ENCODE measurements at regions not wholly inside any gene's neighbourhood (a gene's known extent, or its start where the extent isn't known, plus 50 kb on each side); places are given as distances from the start of the nearest gene placed in this dataset.
A peak's percentile ranks its signal among the peaks of the same experiment; 100 is the strongest.
"Not testable (repeated sequence)": the region's sequence is repeated elsewhere in the genome, so short reads cannot be mapped to it uniquely, and the experiment has no call there.

DNA sequence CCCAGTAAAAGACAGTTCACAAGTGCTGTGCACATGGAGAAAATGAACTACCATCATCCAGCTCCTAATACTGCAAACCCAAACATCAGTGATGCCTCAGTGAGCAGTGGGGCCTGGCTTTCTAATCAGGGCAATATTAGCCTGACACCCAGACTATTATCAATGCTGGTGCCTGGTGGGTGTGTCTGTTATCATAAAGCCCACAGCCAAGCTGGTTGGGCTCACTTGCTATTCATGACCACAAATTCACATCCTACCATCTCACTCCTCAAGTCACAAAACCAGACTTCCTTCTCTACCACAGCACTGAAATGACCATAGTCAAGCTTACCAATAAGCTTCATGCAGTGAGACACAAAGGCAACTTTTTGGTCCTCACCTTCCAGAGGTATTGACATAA is 180.8 kb upstream of the PLN start:
- DNase-seq (ENCODE audit: extremely low read depth in 1 of 11, low read depth in 9 of 11, low spot score in 4 of 11): no peak

DNA sequence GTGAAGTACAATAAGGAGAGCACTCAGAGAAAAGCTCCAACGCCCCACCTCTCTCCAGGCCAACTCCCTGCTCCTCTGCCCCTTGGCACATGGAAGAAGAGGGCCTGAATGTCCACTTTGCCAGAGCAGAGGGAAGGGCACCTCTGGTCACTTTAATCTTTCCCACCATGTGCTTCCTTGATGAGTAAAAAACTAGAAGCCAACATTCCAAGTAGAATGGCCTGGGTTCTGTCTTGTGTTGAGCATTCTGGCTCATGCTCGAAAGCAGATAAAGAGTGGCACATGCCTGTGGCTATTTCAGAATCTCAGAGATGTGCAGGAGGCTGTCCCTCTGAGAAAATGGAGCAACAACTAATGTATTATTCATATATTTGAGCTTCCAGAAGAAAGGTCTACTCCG is 177.4 kb upstream of the PLN start:
- no peak for DNase-seq (ENCODE audit: extremely low read depth in 1 of 11, low read depth in 9 of 11, low spot score in 4 of 11)

DNA sequence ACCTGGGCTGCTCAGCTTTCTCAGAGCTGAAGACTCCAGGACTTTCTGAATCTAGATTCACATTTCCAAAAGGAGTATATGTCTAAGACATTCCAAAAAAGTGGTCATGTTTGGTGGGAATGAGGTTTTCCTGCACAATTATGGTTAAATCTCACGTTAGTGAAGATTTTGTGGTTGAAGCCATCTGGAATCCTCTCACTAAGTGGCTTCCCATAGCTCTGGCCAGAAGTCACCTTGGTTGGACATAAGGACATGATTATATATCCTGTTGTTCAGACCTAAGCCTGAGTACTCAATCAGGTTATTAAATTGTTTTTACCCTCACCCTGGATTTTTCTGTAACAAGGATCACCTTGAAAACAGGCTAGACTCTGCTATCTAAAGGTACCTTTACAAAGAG is 176.1 kb upstream of the PLN start:
- DNase-seq (ENCODE audit: extremely low read depth in 1 of 11, low read depth in 9 of 11, low spot score in 4 of 11): no peak

DNA sequence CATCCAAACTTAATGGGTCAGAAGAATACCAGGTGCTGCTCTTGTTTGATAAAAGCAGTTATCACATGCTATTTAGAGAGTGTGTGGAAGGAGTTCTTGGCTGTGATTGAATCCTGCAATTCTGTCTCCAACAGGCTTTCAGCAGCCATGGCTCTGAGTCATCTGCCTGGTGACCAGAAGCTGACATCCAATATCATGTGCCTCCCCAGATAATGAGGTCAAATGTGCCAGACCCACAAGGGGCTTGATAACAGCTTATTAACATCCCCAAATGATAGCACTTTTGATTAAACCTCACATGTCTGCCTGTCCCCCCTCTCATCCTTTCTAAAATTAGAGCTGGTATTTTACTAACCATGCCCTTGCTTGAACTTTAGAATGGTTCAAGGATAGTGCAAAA is 175.7 kb upstream of the PLN start:
- no peak for DNase-seq (ENCODE audit: extremely low read depth in 1 of 11, low read depth in 9 of 11, low spot score in 4 of 11)

DNA sequence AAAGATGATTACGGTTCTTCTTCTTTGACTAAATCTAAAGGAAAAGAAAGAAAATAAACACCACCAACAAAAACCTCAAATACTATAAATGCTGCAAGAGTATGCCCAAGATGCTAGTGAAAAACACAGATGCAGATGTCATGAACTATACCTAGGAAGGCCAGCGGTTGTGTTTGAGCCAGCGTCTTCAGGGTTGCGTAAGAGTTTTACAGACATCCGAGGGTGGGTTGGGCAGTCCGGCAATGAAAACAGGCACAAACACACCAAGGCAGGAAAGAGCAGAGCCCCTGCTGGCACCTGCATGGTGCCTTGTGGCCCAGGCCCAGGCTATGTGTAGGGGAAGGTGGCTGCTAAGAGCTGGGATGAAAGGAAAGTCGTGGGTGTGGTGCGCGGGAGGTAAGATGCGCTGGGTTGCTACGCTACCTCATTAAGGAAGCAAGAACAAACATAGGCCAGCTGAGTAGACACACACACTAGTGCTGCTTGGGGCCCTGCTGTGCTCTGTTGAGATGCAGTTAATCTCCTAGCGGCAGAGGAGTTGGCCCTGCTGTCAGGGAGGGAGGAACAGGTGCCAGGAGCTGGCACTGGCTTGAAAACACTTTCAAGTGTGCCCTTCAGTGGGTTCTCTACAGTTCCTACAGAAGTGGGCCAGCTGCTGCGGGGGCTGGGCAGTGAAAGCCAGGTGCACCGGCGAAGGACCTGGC is 170.2 kb upstream of the PLN start:
- DNase-seq (ENCODE audit: extremely low read depth in 1 of 11, low read depth in 9 of 11, low spot score in 4 of 11): peak in 3 of 11 donors; percentile 2 to 14 (median 4)

DNA sequence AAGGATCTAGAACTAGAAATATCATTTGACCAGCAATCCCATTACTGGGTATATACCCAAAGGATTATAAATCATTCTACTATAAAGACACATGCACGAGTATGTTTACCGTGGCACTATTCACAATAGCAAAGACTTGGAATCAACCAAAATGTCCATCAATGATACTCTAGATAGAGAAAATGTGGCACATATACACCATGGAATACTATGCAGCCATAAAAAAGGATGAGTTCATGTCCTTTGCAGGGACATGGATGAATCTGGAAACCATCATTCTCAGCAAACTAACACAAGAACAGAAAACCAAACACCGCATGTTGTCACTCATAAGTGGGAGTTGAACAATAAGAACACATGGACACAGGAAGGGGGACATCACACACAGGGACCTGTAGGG is 167.5 kb upstream of the PLN start:
- DNase-seq (ENCODE audit: extremely low read depth in 1 of 11, low read depth in 9 of 11, low spot score in 4 of 11): not testable (repeated sequence)

DNA sequence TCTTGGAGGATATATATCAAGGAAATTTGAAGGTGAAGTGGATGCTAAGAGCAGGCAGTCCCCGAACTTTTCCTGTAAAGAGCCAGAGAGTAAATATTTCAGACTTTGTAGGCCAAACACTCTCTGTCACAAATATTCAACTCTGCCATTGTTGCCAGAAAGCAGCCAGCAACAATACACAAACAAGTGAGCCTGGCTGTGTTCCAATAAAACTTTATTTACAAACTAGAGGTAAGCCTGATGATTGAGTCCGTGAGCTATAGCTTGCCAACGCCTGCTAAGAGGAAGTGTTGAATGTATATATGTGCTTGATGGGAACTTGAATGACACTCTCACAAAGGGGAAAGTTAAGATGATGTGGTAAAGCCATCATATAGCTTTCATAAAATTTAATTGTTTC is 166.0 kb upstream of the PLN start:
- DNase-seq (ENCODE audit: extremely low read depth in 1 of 11, low read depth in 9 of 11, low spot score in 4 of 11): no peak

DNA sequence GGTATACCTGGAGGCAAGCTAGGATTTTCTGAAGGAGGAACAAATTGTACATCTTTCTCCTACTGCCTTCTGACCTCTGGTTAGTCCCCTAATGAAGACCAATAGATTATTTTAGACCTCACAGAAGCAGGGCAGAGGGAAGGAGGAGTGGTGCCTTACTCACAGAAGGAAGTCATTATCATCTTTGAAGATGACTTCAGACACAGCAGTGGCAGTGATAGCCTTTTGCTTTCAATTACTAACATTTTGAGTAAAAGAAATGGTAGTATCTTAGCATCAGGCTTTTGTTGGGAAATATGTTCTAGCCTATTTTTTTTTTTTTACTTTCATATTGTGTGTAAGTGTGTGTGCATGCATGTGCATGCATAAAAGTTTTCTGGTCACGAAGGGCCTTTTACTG is 164.2 kb upstream of the PLN start:
- no peak for DNase-seq (ENCODE audit: extremely low read depth in 1 of 11, low read depth in 9 of 11, low spot score in 4 of 11)

DNA sequence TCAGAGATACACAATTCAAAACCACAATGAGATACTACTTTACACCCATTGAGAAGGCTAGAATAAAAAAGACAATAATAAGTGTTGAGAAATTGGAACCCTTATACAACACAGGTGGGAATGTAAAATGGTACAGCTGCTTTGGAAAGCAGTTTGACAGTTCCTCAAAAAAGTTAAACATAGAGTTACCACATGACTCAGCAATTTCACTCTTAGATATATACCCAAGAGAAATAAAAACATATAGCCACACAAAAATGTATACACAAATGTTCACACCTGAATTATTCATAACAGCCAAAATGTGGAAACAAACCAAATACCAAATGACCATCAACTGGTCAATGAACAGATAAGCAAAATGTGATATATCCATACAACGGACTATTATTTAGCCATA is 161.1 kb upstream of the PLN start:
- no peak for DNase-seq (ENCODE audit: extremely low read depth in 1 of 11, low read depth in 9 of 11, low spot score in 4 of 11)

DNA sequence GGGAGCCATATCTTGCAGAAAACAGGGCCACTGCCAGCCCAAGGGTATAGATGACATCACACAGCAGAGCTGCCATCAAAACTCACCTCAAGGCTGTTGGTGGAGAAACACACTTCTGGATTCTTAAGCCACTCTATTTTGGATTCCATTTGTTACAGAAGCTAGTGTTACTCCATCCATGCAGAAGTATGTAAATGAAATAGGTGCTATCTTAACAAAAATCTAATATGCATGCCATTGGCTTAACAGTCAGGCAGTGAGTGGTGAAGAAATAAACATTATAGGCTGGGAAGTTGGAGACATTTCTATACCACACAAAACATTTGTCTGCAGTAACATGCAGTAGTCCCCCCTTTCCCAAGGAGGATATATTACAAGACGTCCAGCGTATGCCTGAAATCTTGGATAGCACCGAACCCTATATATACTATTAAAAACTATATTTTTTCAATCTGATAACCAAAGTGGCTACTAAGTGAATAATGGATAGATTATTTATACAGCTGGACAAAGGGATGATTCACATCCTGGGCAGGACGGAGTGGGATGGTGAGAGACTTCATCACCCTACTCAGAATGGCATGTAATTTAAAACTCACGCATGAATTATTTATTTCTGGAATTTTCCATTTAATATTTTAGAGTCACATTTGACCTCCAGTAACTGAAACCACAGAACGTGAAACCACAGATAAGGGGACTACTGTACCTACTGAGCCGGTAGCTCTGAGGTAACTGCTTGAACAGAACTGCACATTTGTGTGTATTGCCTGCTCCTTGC is 160.0 kb upstream of the PLN start:
- no peak for DNase-seq (ENCODE audit: extremely low read depth in 1 of 11, low read depth in 9 of 11, low spot score in 4 of 11)

DNA sequence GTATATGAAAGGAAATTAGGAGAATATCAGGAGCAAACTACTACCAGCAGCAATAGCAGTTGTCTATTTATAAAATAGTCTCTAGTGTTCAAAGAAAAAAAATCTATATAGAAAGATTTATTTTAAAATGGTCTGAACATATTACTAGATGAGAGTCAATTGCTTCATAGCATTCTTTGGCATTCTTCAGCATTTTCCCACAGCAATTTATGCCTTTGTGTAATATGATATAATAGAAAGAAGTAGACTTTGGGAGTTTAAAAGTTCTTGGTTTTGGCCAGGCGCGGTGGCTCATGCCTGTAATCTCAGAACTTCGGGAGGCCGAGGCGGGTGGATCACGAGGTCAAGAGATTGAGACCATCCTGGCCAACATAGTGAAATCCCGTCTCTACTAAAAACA is 157.0 kb upstream of the PLN start:
- no peak for DNase-seq (ENCODE audit: extremely low read depth in 1 of 11, low read depth in 9 of 11, low spot score in 4 of 11)

DNA sequence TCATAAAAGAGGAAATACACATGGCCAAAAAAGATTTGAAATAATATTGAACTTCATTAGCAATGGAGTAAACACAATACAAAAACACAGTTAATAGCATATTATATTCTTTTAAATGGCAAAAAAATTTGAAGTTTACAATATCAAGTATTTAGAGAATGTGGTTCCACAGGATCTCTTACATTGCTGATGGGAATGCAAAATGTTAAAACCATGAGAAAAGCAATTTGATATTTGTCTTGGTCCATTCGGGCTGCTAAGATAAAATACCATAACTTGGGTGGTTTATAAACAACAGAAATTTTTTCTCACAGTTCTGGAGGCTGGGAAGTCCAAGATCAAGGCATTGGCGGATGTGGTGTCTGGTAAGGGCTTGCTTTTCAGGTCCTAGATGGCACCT is 154.0 kb upstream of the PLN start:
- DNase-seq (ENCODE audit: extremely low read depth in 1 of 11, low read depth in 9 of 11, low spot score in 4 of 11): no peak

DNA sequence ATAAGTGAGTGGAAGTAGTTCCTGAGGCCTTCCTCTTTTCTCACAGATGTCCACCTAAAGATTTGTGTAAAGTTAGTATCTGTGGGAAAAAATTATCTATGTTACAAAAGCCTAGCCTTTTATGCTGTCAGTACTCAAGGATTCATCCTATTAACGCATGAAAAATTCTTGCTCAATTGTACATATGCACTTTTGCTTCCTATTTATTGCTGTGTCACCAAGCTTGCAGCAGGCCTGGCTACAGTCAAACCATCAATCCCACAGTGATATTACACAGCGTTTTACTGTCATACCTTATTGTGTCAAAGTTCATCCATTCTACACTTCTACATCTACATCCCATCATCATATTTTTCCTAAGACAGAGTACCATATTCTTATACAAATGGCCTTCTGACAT is 151.1 kb upstream of the PLN start:
- no peak for DNase-seq (ENCODE audit: extremely low read depth in 1 of 11, low read depth in 9 of 11, low spot score in 4 of 11)

DNA sequence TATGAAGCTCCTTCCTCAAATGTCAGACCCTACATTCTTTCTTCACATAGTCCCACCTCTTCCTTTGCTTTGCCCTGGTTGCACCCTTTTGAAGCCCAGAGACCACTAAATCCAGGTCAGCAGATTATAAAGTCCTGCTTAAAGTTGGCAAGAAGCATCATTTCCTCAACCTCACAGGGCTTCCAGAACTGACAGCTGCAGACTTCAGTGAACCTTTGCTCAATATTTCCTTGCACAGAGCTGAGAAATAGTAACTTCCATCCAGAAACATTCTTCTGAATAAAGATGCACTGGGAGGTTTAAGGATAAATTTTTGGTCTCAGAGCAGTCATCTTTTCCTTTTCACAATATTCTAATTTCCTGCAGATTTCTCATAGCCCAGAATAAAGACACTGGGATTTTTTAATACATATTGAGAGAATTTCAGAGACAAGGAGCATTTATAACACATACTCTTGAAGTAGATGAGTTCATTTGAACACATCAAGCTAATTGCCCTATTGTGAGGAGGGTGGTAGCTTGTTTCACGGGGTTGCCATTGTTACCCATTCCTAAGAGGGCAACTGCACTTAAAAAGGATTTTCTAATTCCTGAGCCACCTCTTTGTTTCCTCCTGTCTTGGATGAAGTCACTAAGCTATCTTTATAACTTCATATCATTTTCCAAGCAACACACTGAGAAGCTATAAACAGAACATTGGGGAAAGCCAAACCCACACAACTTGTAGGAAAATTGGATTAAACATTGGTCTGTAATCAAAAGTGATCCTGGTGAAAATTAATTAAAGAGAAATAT is 150.2 kb upstream of the PLN start:
- no peak for DNase-seq (ENCODE audit: extremely low read depth in 1 of 11, low read depth in 9 of 11, low spot score in 4 of 11)

DNA sequence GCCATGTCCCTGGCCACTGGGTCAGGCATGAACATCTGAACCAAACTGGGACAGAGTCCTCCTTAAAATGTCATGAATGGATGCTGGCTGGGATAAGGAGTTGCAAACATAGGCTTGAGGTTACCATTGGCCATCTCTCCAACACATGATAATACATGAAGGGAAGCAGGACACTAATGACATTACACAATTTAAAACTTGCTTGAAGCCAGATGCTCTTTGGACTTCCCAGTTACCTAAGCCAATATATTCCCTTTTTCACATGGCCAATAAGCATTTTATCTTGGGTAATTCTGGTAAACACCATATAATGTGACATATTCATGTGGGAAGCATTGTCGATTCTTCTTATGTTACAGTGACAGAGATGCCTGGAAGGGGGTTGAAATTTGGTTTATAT is 148.0 kb upstream of the PLN start:
- no peak for DNase-seq (ENCODE audit: extremely low read depth in 1 of 11, low read depth in 9 of 11, low spot score in 4 of 11)

DNA sequence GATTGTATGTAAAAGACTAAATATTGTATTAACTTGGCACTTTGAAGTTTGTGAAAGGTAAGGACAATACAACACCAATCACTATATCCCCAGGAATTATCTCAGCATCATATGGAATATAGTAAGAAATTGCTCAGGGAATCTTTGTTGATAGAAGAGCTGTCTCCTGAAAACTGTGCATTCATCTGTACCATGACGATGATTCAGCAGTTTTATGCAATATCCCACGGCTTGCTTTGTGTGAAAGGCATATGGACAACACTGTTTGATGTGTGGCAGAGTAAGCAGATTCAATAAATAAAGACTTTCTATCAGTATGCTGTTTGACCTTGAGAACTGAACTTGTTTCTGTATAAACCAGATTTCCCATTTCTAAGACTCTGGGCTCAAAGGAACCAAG is 147.5 kb upstream of the PLN start:
- DNase-seq (ENCODE audit: extremely low read depth in 1 of 11, low read depth in 9 of 11, low spot score in 4 of 11): no peak

DNA sequence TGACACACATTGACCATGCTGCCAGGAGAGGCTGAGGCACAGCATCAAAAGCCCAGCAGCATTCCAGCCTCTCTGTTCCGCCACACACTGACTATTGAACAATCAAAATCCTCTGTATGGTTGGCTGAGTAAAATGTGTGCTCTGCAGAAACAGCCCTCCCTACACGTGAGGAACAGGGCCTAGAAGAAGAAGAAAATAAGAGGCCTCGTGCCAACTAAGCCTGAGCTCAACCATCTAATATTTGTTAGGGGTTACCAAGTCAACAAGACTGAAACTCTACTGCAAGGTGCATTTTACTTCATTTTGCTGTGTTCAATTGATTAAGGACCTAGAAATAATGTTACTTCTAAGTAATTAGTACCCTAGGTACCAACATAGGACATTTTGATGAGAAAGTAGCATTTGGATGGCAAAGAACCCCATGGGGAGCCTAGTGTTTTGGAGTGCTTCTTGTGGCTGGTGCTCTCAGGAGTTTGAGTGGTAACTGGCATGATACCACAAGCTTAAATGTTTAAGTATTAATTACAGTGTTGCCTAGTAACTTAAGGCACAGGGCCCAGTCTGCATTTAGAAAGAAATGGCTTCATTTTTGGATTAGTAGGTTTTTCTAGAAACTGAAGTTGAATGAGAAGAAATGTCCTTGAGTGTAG is 146.6 kb upstream of the PLN start:
- DNase-seq (ENCODE audit: extremely low read depth in 1 of 11, low read depth in 9 of 11, low spot score in 4 of 11): no peak

DNA sequence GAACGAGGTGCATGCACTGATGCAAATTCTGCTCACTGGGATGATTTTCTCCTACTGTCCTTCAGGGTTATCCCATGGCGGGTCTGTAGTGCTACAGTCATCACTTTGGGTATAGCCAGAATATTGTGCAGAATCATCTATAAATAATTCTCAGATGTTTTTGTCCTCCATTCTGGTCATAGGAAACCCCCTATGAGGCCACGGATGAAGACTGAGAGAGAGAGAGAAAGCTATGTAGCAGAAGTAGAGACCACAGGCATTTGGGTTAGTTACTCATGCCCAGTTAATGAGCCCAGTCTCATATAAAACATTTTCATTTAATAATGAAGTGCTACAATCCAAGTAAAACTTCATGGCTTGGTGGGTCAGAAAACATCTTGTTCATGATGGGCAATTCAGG is 145.1 kb upstream of the PLN start:
- DNase-seq (ENCODE audit: extremely low read depth in 1 of 11, low read depth in 9 of 11, low spot score in 4 of 11): no peak

DNA sequence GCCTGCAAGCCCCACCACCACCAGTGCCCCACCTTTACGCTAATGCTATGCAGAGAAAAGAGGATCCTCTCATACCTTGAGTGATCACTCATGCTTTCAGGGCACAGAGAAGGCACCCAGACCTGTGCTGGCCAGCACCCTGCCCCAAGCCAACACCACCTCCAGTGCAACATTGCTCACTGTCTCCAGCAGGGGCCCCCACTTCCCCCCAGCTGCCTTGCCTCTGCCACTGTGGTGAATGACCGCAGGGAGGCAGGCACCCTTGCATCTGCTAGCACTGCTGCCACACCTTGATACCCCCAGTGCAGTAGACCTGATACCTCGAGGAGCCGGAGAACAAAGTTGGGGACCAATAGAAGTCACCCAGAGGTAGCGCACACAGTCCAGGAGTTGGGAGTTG is 139.2 kb upstream of the PLN start:
- no peak for DNase-seq (ENCODE audit: extremely low read depth in 1 of 11, low read depth in 9 of 11, low spot score in 4 of 11)

DNA sequence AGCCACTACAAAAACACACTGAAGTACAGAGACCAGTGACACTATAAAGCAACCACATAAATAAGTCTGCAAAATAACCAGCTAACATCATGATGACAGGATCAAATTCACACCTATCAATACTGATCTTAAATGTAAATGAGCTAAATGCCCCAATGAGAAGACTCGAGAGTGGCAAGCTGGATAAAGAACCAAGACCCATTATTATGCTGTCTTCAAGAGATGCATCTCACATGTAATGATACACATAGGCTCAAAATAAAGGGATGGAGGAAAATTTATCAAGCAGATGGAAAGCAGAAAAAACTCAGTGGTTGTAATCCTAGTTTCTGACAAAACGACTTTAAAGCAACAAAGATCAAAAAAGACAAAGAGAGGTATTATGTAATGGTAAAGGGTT is 138.1 kb upstream of the PLN start:
- no peak for DNase-seq (ENCODE audit: extremely low read depth in 1 of 11, low read depth in 9 of 11, low spot score in 4 of 11)

Measured in renal cortex interstitium (tissue), 11 donors.